GM23338 (cell line): ENCODE measurements at regions not wholly inside any gene's neighbourhood (a gene's known extent, or its start where the extent isn't known, plus 50 kb on each side); places are given as distances from the start of the nearest gene placed in this dataset.
"Not testable (repeated sequence)": the region's sequence is repeated elsewhere in the genome, so short reads cannot be mapped to it uniquely, and the experiment has no call there.

Experiments
- CREB1 ChIP-seq: fragments of 250-450 bp; sonication (Bioruptor Pico); IDR thresholded peaks from 2 replicates; pipeline ENCODE4 v1.5.0; 2020; ENCODE audit warnings: low read depth, mild to moderate bottlenecking, moderate library complexity
- CTCF ChIP-seq, 2 experiments: fragments of 200-600 bp in 1 of 2; sonication (generic) in 1 of 2; conservative IDR thresholded peaks; 2 replicates each; pipeline versions ENCODE4 v1.5.1 to v1.6.1; 2016 to 2017; ENCODE audit warnings: antibody characterized with exemption in 2 of 2, low read depth in 2 of 2, mild to moderate bottlenecking in 2 of 2, moderate library complexity in 1 of 2
- ETS1 ChIP-seq: IDR thresholded peaks from 2 replicates; pipeline ENCODE4 v1.6.1; 2016; ENCODE audit warnings: antibody characterized with exemption
- EZH2 ChIP-seq: fragments of 200-600 bp; sonication (generic); IDR thresholded peaks from one replicate; pipeline ENCODE4 v1.8.0; 2017; ENCODE audit warnings: antibody characterized with exemption, mild to moderate bottlenecking, low read depth; ENCODE audit not compliant: unreplicated experiment
- EZH2phosphoT487 ChIP-seq: fragments of 200-600 bp; sonication (generic); IDR thresholded peaks from one replicate; pipeline ENCODE4 v1.8.1; 2018; ENCODE audit warnings: antibody characterized with exemption; ENCODE audit not compliant: unreplicated experiment
- JUNB ChIP-seq: IDR thresholded peaks from one replicate; pipeline ENCODE4 v1.6.1; 2016; ENCODE audit warnings: antibody characterized with exemption; ENCODE audit not compliant: unreplicated experiment
- NANOG ChIP-seq: IDR thresholded peaks from 2 replicates; pipeline ENCODE4 v1.6.1; 2016; ENCODE audit warnings: antibody characterized with exemption, borderline replicate concordance
- POLR2AphosphoS5 ChIP-seq: IDR thresholded peaks from 2 replicates; pipeline ENCODE4 v1.6.1; 2016; ENCODE audit warnings: antibody characterized with exemption, low read depth
- REST ChIP-seq: IDR thresholded peaks from one replicate; pipeline ENCODE4 v1.6.1; 2018; ENCODE audit warnings: antibody characterized with exemption; ENCODE audit not compliant: unreplicated experiment
- STAT1 ChIP-seq: IDR thresholded peaks from one replicate; pipeline ENCODE4 v1.6.1; 2016; ENCODE audit warnings: antibody characterized with exemption; ENCODE audit not compliant: unreplicated experiment
- ZNF331 ChIP-seq: fragments of 250-450 bp; sonication (Bioruptor Pico); IDR thresholded peaks from 2 replicates; pipeline ENCODE4 v1.5.0; 2020; ENCODE audit warnings: low read depth, mild to moderate bottlenecking, moderate library complexity

- not testable (repeated sequence) for TF ChIP-seq EZH2phosphoT487; CTCF (conservative IDR thresholded peaks at IDR 0.05; ENCODE audit: low read depth in 2 of 2); EZH2; POLR2AphosphoS5; ETS1; REST; CREB1 (CRISPR knock-in tag); STAT1; JUNB; ZNF331; NANOG
Observed at GRCh38 chr7:109719359-109719758, 1149.7 kb downstream of the DNAJB9 start.
